Memory B cell (primary cell): ENCODE measurements at regions not wholly inside any gene's neighbourhood (a gene's known extent, or its start where the extent isn't known, plus 50 kb on each side); places are given as distances from the start of the nearest gene placed in this dataset.
"Not testable (repeated sequence)": the region's sequence is repeated elsewhere in the genome, so short reads cannot be mapped to it uniquely, and the experiment has no call there.

Source experiments
- ATAC-seq: fragments of 150-1000 bp; cut with Tn5 transposase; 2 replicates; pipeline ENCODE4 v1.10.0; 2021; ENCODE audit warnings: low read depth, mild to moderate bottlenecking, moderate library complexity
- DNase-seq, 2 donors: peaks; one replicate each; pipeline ENCODE4 v3.0.0; 2022; ENCODE audit warnings: low spot score in 2 of 2
- H3K27ac Mint-ChIP-seq: one replicate; pipeline ENCODE4 v1.8.0; 2022; ENCODE audit warnings: mild to moderate bottlenecking, moderate library complexity, mixed read lengths
- H3K27me3 Mint-ChIP-seq: one replicate; pipeline ENCODE4 v1.8.0; 2022; ENCODE audit warnings: mixed read lengths
- H3K36me3 Mint-ChIP-seq: one replicate; pipeline ENCODE4 v1.8.0; 2022; ENCODE audit warnings: mild to moderate bottlenecking, mixed read lengths
- H3K4me1 Mint-ChIP-seq: one replicate; pipeline ENCODE4 v1.8.0; 2022; ENCODE audit warnings: mixed read lengths
- H3K4me3 Mint-ChIP-seq: one replicate; pipeline ENCODE4 v1.8.0; 2022; ENCODE audit warnings: mild to moderate bottlenecking, moderate library complexity, mixed read lengths
- H3K9me3 Mint-ChIP-seq: one replicate; pipeline ENCODE4 v1.8.0; 2022; ENCODE audit warnings: mixed read lengths

DNA sequence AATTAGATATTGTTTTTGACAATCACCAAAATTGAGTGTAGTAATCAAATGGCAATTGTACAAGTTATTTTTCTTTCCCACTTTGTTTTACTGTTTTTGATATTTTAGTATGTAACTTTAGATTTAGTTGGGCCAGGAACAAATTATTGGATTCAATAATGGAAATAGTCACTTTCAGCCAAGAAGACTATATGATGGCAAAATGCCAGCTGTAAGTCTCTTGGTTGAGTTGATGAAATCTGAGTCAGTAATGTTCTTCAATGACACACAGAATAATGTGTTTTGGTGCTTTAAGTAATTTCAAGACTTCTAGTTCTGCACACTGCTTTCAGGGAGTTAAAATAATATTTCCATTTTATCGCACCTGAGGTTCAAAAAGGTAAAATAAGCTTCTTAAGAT is 2022.0 kb upstream of the CELF4 start:
- Mint-ChIP-seq H3K36me3 (no peaks in the 10 kb centered on the region), H3K9me3 (peaks cover 1% of the 10 kb centered on the region), H3K4me1 (no peaks in the 10 kb centered on the region), H3K27me3 (no peaks in the 10 kb centered on the region), H3K27ac (no peak overlapping the region), H3K4me3 (no peak overlapping the region)
- DNase-seq: no peak
- no peak for ATAC-seq

DNA sequence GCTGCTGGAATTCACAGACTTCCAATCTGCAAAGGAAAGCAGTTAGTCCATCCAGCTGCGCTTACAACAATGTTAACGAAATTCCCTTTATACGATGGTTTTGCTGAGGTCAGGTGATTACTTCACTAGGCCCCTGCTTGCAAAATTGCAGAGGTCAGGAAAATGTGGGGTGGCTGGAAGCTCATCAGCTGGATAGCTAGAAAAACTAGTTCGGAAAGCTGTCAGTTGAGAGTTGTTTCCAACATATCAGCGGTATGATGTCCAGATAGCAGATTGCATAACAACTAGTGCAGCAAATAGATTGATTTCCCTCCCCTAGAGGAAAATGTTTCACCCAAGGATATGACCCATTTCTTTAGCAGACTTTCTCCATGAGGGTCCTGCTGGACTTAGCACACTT is 2021.1 kb upstream of the CELF4 start:
- no peaks in the 10 kb centered on the region for H3K4me1 Mint-ChIP-seq
- H3K4me3 Mint-ChIP-seq: no peak overlapping the region
- DNase-seq: no peak
- peaks cover 1% of the 10 kb centered on the region for H3K9me3 Mint-ChIP-seq
- no peak for ATAC-seq
- H3K36me3 Mint-ChIP-seq: no peaks in the 10 kb centered on the region
- no peaks in the 10 kb centered on the region for H3K27me3 Mint-ChIP-seq
- no peak overlapping the region for H3K27ac Mint-ChIP-seq

DNA sequence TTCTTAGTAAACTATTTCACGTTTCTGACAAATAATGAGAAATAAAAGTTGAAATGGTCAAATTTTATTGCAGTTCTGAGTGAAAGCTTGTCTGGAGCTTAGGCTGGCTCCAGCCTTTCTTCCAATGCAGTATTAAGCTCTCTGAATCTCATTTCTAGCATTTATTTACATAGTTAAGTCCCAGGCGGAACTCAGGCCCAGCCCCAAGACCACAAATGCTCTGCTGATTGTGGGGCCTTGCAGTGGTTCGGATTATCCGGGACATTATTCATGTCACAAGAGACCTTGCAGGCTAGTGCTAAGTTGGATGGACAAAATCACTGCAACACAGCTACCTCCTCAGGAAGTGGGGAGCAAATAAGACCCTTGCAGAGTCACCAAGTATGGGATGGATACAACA is 2009.3 kb upstream of the CELF4 start:
- Mint-ChIP-seq H3K4me3 (no peak overlapping the region), H3K36me3 (no peaks in the 10 kb centered on the region), H3K27ac (no peak overlapping the region), H3K27me3 (no peaks in the 10 kb centered on the region), H3K9me3 (peaks cover 2% of the 10 kb centered on the region), H3K4me1 (no peaks in the 10 kb centered on the region)
- ATAC-seq (no peak), DNase-seq (no peak)

DNA sequence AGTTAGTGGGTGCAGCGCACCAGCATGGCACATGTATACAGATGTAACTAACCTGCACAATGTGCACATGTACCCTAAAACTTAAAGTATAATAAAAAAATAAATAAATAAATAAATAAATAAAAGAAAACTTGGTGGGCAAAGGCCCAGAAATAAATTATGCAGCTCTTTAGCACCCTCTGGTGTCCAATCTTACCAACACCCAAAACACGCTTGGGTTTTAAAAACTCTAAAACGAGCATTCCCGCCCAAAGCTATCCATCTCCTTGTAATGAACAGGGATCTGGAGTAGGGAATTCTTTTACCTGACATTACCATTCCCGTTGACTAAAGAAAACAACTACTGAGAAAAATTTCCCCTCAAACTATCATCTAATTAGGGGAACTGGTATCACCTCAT is 2005.9 kb upstream of the CELF4 start:
- ATAC-seq (no peak), DNase-seq (no peak)
- Mint-ChIP-seq H3K9me3 (peaks cover 2% of the 10 kb centered on the region), H3K4me3 (no peak overlapping the region), H3K4me1 (no peaks in the 10 kb centered on the region), H3K27me3 (no peaks in the 10 kb centered on the region), H3K27ac (no peak overlapping the region), H3K36me3 (no peaks in the 10 kb centered on the region)

DNA sequence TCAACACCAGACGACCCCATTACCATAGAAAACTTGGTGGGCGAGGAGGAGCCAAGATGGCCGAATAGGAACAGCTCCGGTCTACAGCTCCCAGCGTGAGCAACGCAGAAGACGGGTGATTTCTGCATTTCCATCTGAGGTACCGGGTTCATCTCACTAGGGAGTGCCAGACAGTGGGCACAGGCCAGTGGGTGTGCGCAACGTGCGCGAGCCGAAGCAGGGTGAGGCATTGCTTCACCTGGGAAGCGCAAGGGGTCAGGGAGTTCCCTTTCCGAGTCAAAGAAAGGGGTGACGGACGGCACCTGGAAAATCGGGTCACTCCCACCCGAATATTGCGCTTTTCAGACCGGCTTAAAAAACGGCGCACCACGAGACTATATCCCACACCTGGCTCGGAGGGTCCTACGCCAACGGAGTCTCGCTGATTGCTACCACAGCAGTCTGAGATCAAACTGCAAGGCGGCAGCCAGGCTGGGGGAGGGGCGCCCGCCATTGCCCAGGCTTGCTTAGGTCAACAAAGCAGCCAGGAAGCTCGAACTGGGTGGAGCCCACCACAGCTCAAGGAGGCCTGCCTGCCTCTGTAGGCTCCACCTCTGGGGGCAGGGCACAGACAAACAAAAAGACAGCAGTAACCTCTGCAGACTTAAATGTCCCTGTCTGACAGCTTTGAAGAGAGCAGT is 2000.1 kb upstream of the CELF4 start:
- H3K27ac Mint-ChIP-seq, H3K27me3 Mint-ChIP-seq, ATAC-seq, H3K4me3 Mint-ChIP-seq, H3K9me3 Mint-ChIP-seq, H3K4me1 Mint-ChIP-seq, DNase-seq, H3K36me3 Mint-ChIP-seq: not testable (repeated sequence)

DNA sequence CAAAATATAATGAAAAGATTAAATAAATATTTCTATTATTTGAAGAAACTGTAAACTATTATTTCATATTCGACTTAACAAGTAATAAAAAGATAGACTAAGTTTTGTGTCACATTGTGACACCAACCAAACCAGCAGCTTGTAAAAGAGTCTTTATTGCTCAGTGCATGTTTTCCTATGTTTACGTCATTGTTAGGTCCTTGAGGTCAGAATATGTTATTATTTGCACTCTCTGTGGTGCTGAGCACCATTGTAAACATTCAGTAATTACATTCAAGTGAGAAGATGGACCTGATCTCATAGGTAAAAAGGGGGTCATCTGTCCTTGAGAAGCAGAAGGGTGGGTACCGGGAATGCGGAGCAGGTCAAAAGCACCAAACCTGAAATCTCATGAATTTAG is 1999.1 kb upstream of the CELF4 start:
- no peak overlapping the region for H3K4me3 Mint-ChIP-seq
- no peaks in the 10 kb centered on the region for H3K36me3 Mint-ChIP-seq
- no peak overlapping the region for H3K27ac Mint-ChIP-seq
- H3K9me3 Mint-ChIP-seq: peaks cover 2% of the 10 kb centered on the region
- H3K4me1 Mint-ChIP-seq: no peaks in the 10 kb centered on the region
- ATAC-seq: no peak
- H3K27me3 Mint-ChIP-seq: no peaks in the 10 kb centered on the region
- no peak for DNase-seq

DNA sequence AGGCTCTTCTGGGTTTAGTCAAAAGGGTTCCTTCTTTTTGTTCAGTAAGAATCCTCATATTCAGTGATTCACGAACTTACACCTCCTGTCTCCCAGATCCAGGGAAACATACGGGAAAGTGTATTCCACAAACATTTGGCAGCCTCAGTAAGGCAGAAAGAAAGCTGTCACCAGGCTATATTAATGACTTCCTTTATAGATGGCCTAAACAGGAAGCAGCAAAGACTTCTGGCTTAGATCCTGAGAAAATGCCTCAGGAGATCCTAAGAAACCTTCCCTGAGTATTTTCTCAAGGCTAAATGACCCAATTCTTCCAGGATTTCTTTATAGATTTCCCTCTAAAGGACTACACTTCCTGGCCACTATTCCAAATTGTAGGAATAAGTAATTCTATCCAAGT is 1995.5 kb upstream of the CELF4 start:
- Mint-ChIP-seq H3K9me3 (peaks cover 4% of the 10 kb centered on the region), H3K27me3 (no peaks in the 10 kb centered on the region), H3K36me3 (no peaks in the 10 kb centered on the region), H3K4me1 (no peaks in the 10 kb centered on the region), H3K4me3 (no peak overlapping the region), H3K27ac (no peak overlapping the region)
- no peak for DNase-seq
- no peak for ATAC-seq

DNA sequence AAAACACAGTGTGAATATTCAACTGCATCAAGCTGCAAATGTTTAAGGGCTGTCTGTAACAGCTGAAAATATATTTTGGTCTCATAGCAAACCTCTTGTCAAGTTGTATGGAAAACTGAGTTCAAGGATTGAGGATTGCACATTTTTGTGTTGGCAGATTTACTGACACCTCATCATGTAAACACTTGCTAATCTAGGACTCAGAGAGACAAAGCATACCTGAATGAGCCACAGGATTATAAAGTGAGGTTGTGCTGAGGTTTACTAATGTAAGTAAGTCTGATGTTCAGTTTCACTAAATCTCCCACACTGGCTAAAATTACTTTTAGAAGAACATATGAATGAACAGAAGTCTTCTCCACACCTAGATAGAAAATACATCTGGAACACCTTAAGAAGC is 1993.1 kb upstream of the CELF4 start:
- Mint-ChIP-seq H3K36me3 (no peaks in the 10 kb centered on the region), H3K4me3 (no peak overlapping the region), H3K9me3 (peaks cover 4% of the 10 kb centered on the region), H3K27me3 (no peaks in the 10 kb centered on the region), H3K4me1 (no peaks in the 10 kb centered on the region), H3K27ac (no peak overlapping the region)
- ATAC-seq (no peak), DNase-seq (no peak)

DNA sequence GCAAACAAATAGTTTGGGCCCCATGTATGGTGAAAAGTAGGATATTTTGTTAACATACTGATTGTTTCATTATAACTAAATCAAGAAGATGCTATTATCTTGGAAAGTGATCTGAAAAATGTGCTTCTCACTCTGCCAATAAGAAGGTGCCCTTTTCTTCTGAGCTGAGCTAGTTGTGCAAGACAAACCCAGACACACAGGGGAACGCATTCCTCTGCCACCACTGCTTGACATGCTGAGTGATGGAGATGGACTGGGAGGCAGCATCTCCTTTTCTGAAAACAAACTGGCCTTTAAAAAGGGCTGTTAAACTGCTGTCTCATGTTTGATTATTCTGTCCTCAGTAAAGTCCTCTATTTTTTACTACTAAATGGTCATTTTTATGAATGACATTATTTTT is 1989.9 kb upstream of the CELF4 start:
- H3K36me3 Mint-ChIP-seq: no peaks in the 10 kb centered on the region
- H3K27me3 Mint-ChIP-seq: no peaks in the 10 kb centered on the region
- H3K4me3 Mint-ChIP-seq: no peak overlapping the region
- DNase-seq (no peak), ATAC-seq (no peak)
- H3K9me3 Mint-ChIP-seq: peaks cover 7% of the 10 kb centered on the region
- H3K4me1 Mint-ChIP-seq: no peaks in the 10 kb centered on the region
- H3K27ac Mint-ChIP-seq: no peak overlapping the region

DNA sequence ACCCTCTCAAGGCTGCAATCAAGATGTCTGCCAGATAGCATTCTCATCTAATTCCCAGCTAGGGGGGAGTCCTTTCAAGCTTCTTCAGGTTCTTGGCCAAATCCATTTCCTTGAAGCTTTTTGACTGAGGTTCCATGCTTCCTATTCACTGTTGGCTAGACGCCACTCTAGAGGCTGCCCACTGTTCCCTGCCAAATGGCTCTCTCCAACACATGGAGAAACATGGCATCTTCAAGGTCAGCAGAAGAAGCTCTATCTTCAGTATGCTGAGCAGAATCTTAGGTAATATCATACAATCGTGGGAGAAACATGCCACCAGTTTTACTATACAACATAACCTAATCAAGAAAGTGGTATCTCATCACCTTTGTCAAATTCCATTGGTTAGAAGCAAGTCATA is 1985.1 kb upstream of the CELF4 start:
- no peak for ATAC-seq

DNA sequence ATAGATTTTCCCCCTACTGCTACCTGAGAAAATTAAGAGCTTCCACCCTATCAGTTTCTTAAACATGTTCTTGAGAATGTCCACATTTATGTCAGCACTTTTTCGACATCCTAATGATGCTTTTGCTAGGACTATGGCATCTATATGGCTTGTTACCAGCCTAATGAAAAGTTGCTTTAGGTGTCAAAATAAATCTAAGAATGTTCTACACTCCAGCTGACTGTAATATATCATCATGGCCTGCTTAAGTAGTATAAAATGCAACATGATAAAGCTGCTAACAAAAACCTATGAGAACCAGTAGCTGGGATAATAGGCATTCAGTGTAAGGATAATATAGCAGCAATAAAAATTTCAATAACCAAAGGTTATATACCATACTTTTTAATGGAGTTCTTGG is 1983.5 kb upstream of the CELF4 start:
- ATAC-seq (no peak), DNase-seq (no peak)
- Mint-ChIP-seq H3K27me3 (no peaks in the 10 kb centered on the region), H3K4me3 (no peak overlapping the region), H3K4me1 (no peaks in the 10 kb centered on the region), H3K36me3 (no peaks in the 10 kb centered on the region), H3K27ac (no peak overlapping the region), H3K9me3 (peaks cover 5% of the 10 kb centered on the region)

More for the DNA sequence above, 1985.1 kb upstream of the CELF4 start:
- no peak overlapping the region for H3K27ac Mint-ChIP-seq
- H3K9me3 Mint-ChIP-seq: peaks cover 5% of the 10 kb centered on the region
- DNase-seq: no peak
- no peak overlapping the region for H3K4me3 Mint-ChIP-seq
- no peaks in the 10 kb centered on the region for H3K4me1 Mint-ChIP-seq
- no peaks in the 10 kb centered on the region for H3K36me3 Mint-ChIP-seq
- no peaks in the 10 kb centered on the region for H3K27me3 Mint-ChIP-seq

DNA sequence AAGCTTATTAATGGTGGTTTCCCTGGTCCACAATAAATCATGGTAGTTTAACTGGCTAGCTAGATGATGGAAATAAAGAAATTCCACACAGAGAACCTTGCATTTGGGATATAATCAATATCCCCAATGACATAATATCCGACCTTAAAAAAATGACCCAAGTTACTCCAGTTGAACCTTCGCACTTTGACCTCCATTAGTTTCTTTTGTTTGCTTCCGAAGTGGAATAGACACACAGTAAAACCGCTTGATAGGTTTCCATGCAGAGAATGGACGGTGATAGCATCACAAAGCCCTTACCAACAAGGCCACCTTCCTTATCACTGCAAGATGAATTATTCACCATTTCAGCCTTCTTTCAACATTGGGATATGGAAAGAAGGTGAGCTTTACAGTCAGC is 1966.1 kb upstream of the CELF4 start:
- H3K27me3 Mint-ChIP-seq: no peaks in the 10 kb centered on the region
- H3K9me3 Mint-ChIP-seq: peaks cover 1% of the 10 kb centered on the region
- H3K27ac Mint-ChIP-seq: no peak overlapping the region
- no peak overlapping the region for H3K4me3 Mint-ChIP-seq
- no peaks in the 10 kb centered on the region for H3K4me1 Mint-ChIP-seq
- ATAC-seq (no peak), DNase-seq (no peak)
- H3K36me3 Mint-ChIP-seq: no peaks in the 10 kb centered on the region

DNA sequence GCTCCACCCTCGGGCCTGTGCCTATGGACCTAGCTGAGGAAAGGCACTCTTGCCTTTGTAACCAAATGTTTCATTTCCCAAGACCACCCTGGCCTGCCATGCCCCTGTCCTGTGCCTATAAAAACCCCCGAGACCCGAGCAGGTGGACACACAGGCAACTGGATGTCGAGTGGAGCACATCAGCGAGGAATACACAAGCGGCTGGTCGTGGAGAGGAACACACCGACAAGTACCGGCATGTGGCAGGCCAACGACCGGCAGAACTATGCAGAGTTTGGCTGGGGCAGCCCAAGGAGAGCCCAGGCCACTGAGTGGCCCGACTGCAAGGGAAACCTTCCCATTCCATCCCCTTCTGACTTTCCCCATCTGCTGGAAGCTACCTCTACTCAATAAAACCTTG is 1963.8 kb upstream of the CELF4 start:
- Mint-ChIP-seq H3K4me1 (no peaks in the 10 kb centered on the region), H3K9me3 (peaks cover 1% of the 10 kb centered on the region)

DNA sequence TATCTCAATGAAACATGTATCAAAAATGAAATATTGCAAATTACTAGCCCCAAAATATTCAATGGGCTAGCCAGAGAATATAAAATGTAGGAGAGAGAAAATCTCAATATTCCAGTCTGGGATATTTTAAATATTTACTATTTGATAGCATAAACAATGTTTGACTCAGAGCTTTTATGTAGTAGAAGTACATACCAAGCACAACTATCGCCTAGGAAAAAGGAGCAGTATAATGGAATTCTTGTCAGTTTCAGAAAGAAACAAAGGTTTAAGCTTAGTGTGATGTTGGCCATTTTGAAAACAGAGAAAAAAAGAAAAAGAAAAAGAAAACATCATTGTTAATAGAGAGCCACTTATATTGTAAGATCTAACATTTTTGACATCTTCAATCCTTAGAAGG is 1961.9 kb upstream of the CELF4 start:
- no peak overlapping the region for H3K27ac Mint-ChIP-seq
- no peaks in the 10 kb centered on the region for H3K36me3 Mint-ChIP-seq
- no peaks in the 10 kb centered on the region for H3K27me3 Mint-ChIP-seq
- no peaks in the 10 kb centered on the region for H3K4me1 Mint-ChIP-seq
- no peak for ATAC-seq
- no peak for DNase-seq
- H3K4me3 Mint-ChIP-seq: no peak overlapping the region
- H3K9me3 Mint-ChIP-seq: peaks cover 1% of the 10 kb centered on the region

More for the DNA sequence above, 1963.8 kb upstream of the CELF4 start:
- Mint-ChIP-seq H3K27ac (no peak overlapping the region), H3K27me3 (no peaks in the 10 kb centered on the region), H3K4me3 (no peak overlapping the region), H3K36me3 (no peaks in the 10 kb centered on the region)
- ATAC-seq (no peak), DNase-seq (no peak)

DNA sequence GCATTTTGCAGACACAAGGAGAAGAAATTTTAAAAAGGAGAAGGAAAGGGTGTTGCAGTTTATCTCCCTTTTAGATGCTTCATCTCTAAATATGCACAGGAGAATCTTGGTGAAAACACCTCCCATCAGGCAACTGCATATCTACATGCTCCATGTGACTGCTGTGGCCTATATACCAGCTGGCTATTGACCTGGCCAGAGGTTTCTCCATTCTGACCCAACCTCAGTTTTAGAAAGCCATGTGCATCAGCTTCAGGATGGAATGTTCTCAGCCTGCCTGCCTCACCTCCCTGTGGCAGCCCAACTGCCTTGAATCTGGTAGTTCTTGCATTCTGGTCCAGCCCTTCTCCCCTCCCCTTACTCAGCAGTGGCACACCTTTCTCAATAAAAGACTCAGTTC is 1958.8 kb upstream of the CELF4 start:
- ATAC-seq (no peak), DNase-seq (no peak)
- no peaks in the 10 kb centered on the region for H3K4me1 Mint-ChIP-seq
- no peak overlapping the region for H3K4me3 Mint-ChIP-seq
- no peak overlapping the region for H3K27ac Mint-ChIP-seq
- H3K9me3 Mint-ChIP-seq: no peaks in the 10 kb centered on the region
- no peaks in the 10 kb centered on the region for H3K36me3 Mint-ChIP-seq
- H3K27me3 Mint-ChIP-seq: no peaks in the 10 kb centered on the region
